ENCODE measurements at regions not wholly inside any gene's neighbourhood (a gene's known extent, or its start where the extent isn't known, plus 50 kb on each side); places are given as distances from the start of the nearest gene placed in this dataset.

GRCh38 chr11:111045407-111045803, 200.1 kb upstream of the POU2AF2 start:
- no peak for TF ChIP-seq CTCF (IDR thresholded peaks at IDR 0.05; ENCODE audit: low read depth, low read length)
- H3K4me3 ChIP-seq (ENCODE audit: low read depth, low read length) = no peak overlapping the region

GRCh38 chr11:111044751-111045406, 200.6 kb upstream of the POU2AF2 start:
- H3K4me3 ChIP-seq (ENCODE audit: low read depth, low read length) = no peak overlapping the region
- no peak for TF ChIP-seq CTCF (IDR thresholded peaks at IDR 0.05; ENCODE audit: low read depth, low read length)

- H3K4me3 ChIP-seq (ENCODE audit: low read depth, low read length) = no peak overlapping the region
- TF ChIP-seq CTCF (IDR thresholded peaks at IDR 0.05; ENCODE audit: low read depth, low read length) = no peak
Observed at GRCh38 chr11:111039982-111040381, 205.5 kb upstream of the POU2AF2 start.

- TF ChIP-seq CTCF (IDR thresholded peaks at IDR 0.05; ENCODE audit: low read depth, low read length) = no peak
- H3K4me3 ChIP-seq (ENCODE audit: low read depth, low read length) = no peak overlapping the region
Observed at GRCh38 chr11:111035746-111036145, 209.8 kb upstream of the POU2AF2 start.

GRCh38 chr11:111026241-111026640, 219.3 kb upstream of the POU2AF2 start:
- TF ChIP-seq CTCF (IDR thresholded peaks at IDR 0.05; ENCODE audit: low read depth, low read length) = no peak
- H3K4me3 ChIP-seq (ENCODE audit: low read depth, low read length) = no peak overlapping the region

- TF ChIP-seq CTCF (IDR thresholded peaks at IDR 0.05; ENCODE audit: low read depth, low read length) = no peak
- no peak overlapping the region for H3K4me3 ChIP-seq (ENCODE audit: low read depth, low read length)
Observed at GRCh38 chr11:111021131-111021530, 224.4 kb upstream of the POU2AF2 start.

GRCh38 chr11:111019871-111020670, 225.5 kb upstream of the POU2AF2 start:
- no peak overlapping the region for H3K4me3 ChIP-seq (ENCODE audit: low read depth, low read length)
- TF ChIP-seq CTCF (IDR thresholded peaks at IDR 0.05; ENCODE audit: low read depth, low read length) = no peak

Measured in WI38 (cell line).